ENCODE measurements at regions not wholly inside any gene's neighbourhood (a gene's known extent, or its start where the extent isn't known, plus 50 kb on each side); places are given as distances from the start of the nearest gene placed in this dataset.
"Not testable (repeated sequence)": the region's sequence is repeated elsewhere in the genome, so short reads cannot be mapped to it uniquely, and the experiment has no call there.

- TF ChIP-seq CTCF, POLR2A (IDR thresholded peaks at IDR 0.05): not testable (repeated sequence)
These were observed 198.1 kb upstream of the WSB1 start for GRCh38 chr17:27095821-27096220.

Measured in right lobe of liver (tissue), 4 donors.